Uterus (tissue), 3 donors: ENCODE measurements at regions not wholly inside any gene's neighbourhood (a gene's known extent, or its start where the extent isn't known, plus 50 kb on each side); places are given as distances from the start of the nearest gene placed in this dataset.

Source experiments
- DNase-seq, 2 donors: peaks; one replicate each; pipeline ENCODE4 v3.0.0-alpha.2; 2019 to 2020
- H3K27ac ChIP-seq, 2 donors: fragments of 200-600 bp; sonication (generic); 1 replicate in 1 of 2; 2 replicates in 1 of 2; pipeline ENCODE4 v1.5.1; 2016 to 2018
- H3K27me3 ChIP-seq, 2 donors: fragments of 200-600 bp; sonication (generic); one replicate each; pipeline ENCODE4 v1.5.1; 2018 to 2019; ENCODE audit warnings: control low read depth in 1 of 2
- H3K36me3 ChIP-seq, 2 donors: fragments of 200-600 bp; sonication (generic); one replicate each; pipeline ENCODE4 v1.5.1; 2019; ENCODE audit warnings: control low read depth in 1 of 2
- H3K4me1 ChIP-seq, 2 donors: fragments of 200-600 bp; sonication (generic); one replicate each; pipeline ENCODE4 v1.5.1; 2018 to 2019; ENCODE audit warnings: control low read depth in 1 of 2
- H3K4me3 ChIP-seq, 2 donors: fragments of 200-600 bp; sonication (generic); 1 replicate in 1 of 2; 2 replicates in 1 of 2; pipeline ENCODE4 v1.5.1; 2018 to 2019; ENCODE audit warnings: mild to moderate bottlenecking in 1 of 2
- H3K9me3 ChIP-seq, 2 donors: fragments of 200-600 bp; sonication (generic); one replicate each; pipeline ENCODE4 v1.5.1; 2019; ENCODE audit warnings: control low read depth in 1 of 2
- CTCF ChIP-seq, 4 experiments: fragments of 200-600 bp in 2 of 4; fragments of 450-650 bp in 2 of 4; sonication (generic) in 2 of 4; IDR thresholded peaks; one replicate each; pipeline ENCODE4 v1.5.1; 2016 to 2019; ENCODE audit warnings: antibody characterized with exemption in 4 of 4, mild to moderate bottlenecking in 2 of 4, moderate library complexity in 1 of 4
- POLR2A ChIP-seq, 2 donors: fragments of 450-650 bp; IDR thresholded peaks; one replicate each; pipeline ENCODE4 v1.6.1; 2016; ENCODE audit warnings: antibody characterized with exemption in 2 of 2, mild to moderate bottlenecking in 1 of 2, moderate library complexity in 1 of 2
- intact Hi-C: fragments of 100-400 bp; cut with DNase I; formaldehyde crosslinking; loops from one replicate; pipeline ENCODE4 v1.15.1; 2023; ENCODE audit warnings: low total_unique reads
- donor health status: DM: yes; HTN: yes; CAD: no.

GRCh38 chrX:93977641-93978040, 303.6 kb downstream of the FAM133A start:
- intact Hi-C loops = no loop called here
- DNase-seq = no peak
- Histone ChIP-seq H3K9me3 (no peaks in the 10 kb centered on the region), H3K4me1 (no peaks in the 10 kb centered on the region), H3K27me3 (peaks cover 0 to 6% of the 10 kb centered on the region in 2 donors), H3K27ac (no peak overlapping the region), H3K36me3 (no peaks in the 10 kb centered on the region), H3K4me3 (no peak overlapping the region)
- no peak for TF ChIP-seq CTCF (IDR thresholded peaks at IDR 0.05)
- no peak for TF ChIP-seq POLR2A (IDR thresholded peaks at IDR 0.05)

- H3K9me3 ChIP-seq = no peaks in the 10 kb centered on the region
- TF ChIP-seq POLR2A (IDR thresholded peaks at IDR 0.05) (no peak), CTCF (IDR thresholded peaks at IDR 0.05) (no peak)
- intact Hi-C loops = no loop called here
- H3K36me3 ChIP-seq = no peaks in the 10 kb centered on the region
- no peaks in the 10 kb centered on the region for H3K27me3 ChIP-seq
- H3K27ac ChIP-seq = no peak overlapping the region
- no peaks in the 10 kb centered on the region for H3K4me1 ChIP-seq
- no peak overlapping the region for H3K4me3 ChIP-seq
- DNase-seq = no peak
Observed at GRCh38 chrX:93985344-93986307, 311.6 kb downstream of the FAM133A start.
